ENCODE measurements at regions not wholly inside any gene's neighbourhood (a gene's known extent, or its start where the extent isn't known, plus 50 kb on each side); places are given as distances from the start of the nearest gene placed in this dataset.

DNA sequence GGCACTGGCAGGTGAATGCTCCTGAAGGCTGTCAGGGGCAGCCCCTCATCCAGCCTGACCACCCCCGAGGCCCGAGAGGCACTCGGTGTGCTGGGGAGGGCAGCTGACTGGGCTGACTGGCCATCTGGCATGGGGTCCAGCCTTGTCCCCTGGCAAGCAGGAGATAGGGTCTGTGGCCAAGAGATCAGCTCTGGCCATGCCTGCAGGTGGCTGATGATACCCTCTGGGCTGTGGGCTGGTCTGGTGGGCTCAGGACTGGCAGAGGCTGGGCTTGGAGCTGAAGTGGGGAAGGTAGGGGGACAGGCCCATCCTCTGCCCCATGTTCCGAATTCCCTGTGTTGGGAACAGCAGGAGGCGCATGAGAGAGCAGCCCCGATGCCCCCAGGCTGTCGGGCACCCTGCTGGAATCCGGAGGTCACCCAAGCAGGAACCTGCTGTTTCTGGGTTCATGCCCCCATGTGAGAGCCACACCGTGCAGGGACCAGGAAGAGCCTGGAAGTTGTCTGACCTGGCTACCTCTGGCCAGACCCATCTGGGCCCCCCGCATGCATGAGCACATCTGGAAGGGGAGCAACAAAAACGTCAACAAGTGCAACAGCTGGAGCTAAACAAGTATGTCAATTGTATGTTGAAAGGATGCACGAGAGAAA lies 527.0 kb downstream of the TBC1D22A start:
- TF ChIP-seq, protein P1, sequence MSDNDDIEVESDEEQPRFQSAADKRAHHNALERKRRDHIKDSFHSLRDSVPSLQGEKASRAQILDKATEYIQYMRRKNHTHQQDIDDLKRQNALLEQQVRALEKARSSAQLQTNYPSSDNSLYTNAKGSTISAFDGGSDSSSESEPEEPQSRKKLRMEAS (IDR thresholded peaks at IDR 0.05; ENCODE audit: low read depth, low read length): no peak
- TF ChIP-seq POLR2A (IDR thresholded peaks at IDR 0.05; ENCODE audit: extremely low read depth, insufficient read length) (no peak), MYC (IDR thresholded peaks at IDR 0.05; ENCODE audit: low read depth, low read length) (no peak)
- TF ChIP-seq, protein P2, sequence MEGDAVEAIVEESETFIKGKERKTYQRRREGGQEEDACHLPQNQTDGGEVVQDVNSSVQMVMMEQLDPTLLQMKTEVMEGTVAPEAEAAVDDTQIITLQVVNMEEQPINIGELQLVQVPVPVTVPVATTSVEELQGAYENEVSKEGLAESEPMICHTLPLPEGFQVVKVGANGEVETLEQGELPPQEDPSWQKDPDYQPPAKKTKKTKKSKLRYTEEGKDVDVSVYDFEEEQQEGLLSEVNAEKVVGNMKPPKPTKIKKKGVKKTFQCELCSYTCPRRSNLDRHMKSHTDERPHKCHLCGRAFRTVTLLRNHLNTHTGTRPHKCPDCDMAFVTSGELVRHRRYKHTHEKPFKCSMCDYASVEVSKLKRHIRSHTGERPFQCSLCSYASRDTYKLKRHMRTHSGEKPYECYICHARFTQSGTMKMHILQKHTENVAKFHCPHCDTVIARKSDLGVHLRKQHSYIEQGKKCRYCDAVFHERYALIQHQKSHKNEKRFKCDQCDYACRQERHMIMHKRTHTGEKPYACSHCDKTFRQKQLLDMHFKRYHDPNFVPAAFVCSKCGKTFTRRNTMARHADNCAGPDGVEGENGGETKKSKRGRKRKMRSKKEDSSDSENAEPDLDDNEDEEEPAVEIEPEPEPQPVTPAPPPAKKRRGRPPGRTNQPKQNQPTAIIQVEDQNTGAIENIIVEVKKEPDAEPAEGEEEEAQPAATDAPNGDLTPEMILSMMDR (IDR thresholded peaks at IDR 0.05; ENCODE audit: low read depth, low read length): no peak
- no peak for DNase-seq (ENCODE audit: low read depth)
- no peak overlapping the region for H3K4me3 ChIP-seq (ENCODE audit: low read depth, low read length)

DNA sequence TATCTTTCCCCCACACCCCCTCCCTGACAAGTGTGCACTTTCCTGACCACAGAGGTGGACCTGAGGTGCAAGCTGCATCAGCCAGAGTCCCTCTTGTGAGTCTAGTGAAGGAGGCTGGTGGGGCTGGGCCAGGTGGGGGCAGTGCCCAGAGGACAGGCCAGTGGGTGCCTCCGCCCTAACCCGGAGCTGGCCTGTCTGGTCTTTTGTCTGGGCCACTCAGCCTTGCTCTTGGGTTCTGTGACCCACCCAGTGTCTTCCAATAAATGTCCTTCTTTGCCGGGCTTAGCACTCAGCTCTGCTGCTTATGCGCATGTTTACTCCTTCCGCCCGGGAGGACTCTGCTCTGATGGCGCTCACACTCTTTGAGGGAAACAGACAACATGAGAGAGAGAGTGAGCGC lies 526.2 kb downstream of the TBC1D22A start:
- no peak for TF ChIP-seq POLR2A (IDR thresholded peaks at IDR 0.05; ENCODE audit: extremely low read depth, insufficient read length)
- TF ChIP-seq, protein P2 (IDR thresholded peaks at IDR 0.05; ENCODE audit: low read depth, low read length): no peak
- TF ChIP-seq MYC (IDR thresholded peaks at IDR 0.05; ENCODE audit: low read depth, low read length): no peak
- TF ChIP-seq, protein P1 (IDR thresholded peaks at IDR 0.05; ENCODE audit: low read depth, low read length): no peak
- H3K4me3 ChIP-seq (ENCODE audit: low read depth, low read length): no peak overlapping the region
- DNase-seq (ENCODE audit: low read depth): no peak

- no peak overlapping the region for H3K4me3 ChIP-seq (ENCODE audit: low read depth, low read length)
- TF ChIP-seq POLR2A (IDR thresholded peaks at IDR 0.05; ENCODE audit: extremely low read depth, insufficient read length) (no peak), MYC (IDR thresholded peaks at IDR 0.05; ENCODE audit: low read depth, low read length) (no peak)
- TF ChIP-seq, protein P1 (IDR thresholded peaks at IDR 0.05; ENCODE audit: low read depth, low read length): no peak
- TF ChIP-seq, protein P2 (IDR thresholded peaks at IDR 0.05; ENCODE audit: low read depth, low read length): no peak
- DNase-seq (ENCODE audit: low read depth): no peak
Observed at GRCh38 chr22:47287516-47287915, 525.1 kb downstream of the TBC1D22A start.

DNA sequence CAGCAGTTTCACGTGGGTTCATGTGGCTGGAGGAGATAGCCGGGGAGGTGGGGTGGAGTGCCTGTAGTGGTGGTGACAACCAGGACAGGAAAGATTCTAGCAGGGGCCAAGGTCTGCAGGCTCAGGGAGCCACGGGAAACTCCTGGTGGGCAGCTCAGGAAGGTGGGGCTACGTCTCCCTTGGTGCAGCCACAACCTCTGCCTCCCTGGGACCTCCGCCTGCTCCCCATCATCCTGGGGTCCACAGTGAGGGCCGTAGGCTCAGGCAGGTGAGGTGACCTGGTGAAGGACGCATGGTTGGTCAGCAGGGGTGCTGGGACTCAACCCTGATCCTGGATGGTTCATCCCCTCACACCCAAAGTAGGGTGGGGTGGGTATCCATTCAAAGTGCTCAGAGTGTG lies 524.1 kb downstream of the TBC1D22A start:
- TF ChIP-seq, protein P1 (IDR thresholded peaks at IDR 0.05; ENCODE audit: low read depth, low read length): no peak
- no peak for TF ChIP-seq POLR2A (IDR thresholded peaks at IDR 0.05; ENCODE audit: extremely low read depth, insufficient read length)
- TF ChIP-seq, protein P2 (IDR thresholded peaks at IDR 0.05; ENCODE audit: low read depth, low read length): no peak
- no peak for TF ChIP-seq MYC (IDR thresholded peaks at IDR 0.05; ENCODE audit: low read depth, low read length)
- no peak overlapping the region for H3K4me3 ChIP-seq (ENCODE audit: low read depth, low read length)
- no peak for DNase-seq (ENCODE audit: low read depth)

DNA sequence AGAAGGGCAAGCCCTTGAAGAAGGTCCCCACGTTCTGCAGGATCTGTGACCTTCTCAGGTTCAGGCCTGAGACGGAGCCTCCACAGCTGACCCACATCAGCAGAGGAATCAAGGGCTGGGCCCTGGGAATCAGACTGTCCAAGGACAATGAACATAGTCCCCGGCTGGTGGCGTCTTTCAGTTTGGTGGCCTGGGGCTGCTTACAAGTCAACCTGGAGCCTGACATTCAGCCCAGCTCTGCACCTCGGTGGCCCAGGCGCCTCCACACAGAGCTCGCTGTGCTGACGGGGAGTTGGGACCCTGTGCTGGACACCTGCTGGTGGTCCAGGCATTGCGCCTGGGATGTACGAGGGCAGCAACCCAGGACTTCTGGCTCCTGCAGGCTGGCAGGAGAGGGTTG lies 523.5 kb downstream of the TBC1D22A start:
- H3K4me3 ChIP-seq (ENCODE audit: low read depth, low read length): no peak overlapping the region
- TF ChIP-seq MYC (IDR thresholded peaks at IDR 0.05; ENCODE audit: low read depth, low read length): no peak
- TF ChIP-seq, protein P2 (IDR thresholded peaks at IDR 0.05; ENCODE audit: low read depth, low read length): no peak
- TF ChIP-seq, protein P1 (IDR thresholded peaks at IDR 0.05; ENCODE audit: low read depth, low read length): no peak
- no peak for TF ChIP-seq POLR2A (IDR thresholded peaks at IDR 0.05; ENCODE audit: extremely low read depth, insufficient read length)
- no peak for DNase-seq (ENCODE audit: low read depth)

All from NB4 (cell line).